Ishikawa (cell line): ENCODE measurements at regions not wholly inside any gene's neighbourhood (a gene's known extent, or its start where the extent isn't known, plus 50 kb on each side); places are given as distances from the start of the nearest gene placed in this dataset.

Experiments used
- CEBPB ChIP-seq: IDR thresholded peaks from 2 replicates; pipeline ENCODE4 v1.6.1; 2012
- CREB1 ChIP-seq: IDR thresholded peaks from 2 replicates; pipeline ENCODE4 v1.6.1; 2012; ENCODE audit warnings: low read depth
- EGR1 ChIP-seq: IDR thresholded peaks from 2 replicates; pipeline ENCODE4 v1.6.1; 2012
- EP300 ChIP-seq: IDR thresholded peaks from 2 replicates; pipeline ENCODE4 v1.6.1; 2012; ENCODE audit warnings: borderline replicate concordance
- FOXM1 ChIP-seq: IDR thresholded peaks from 2 replicates; pipeline ENCODE4 v1.6.1; 2012; ENCODE audit warnings: low read depth, borderline replicate concordance
- NFIC ChIP-seq: IDR thresholded peaks from 2 replicates; pipeline ENCODE4 v1.6.1; 2012
- RAD21 ChIP-seq: IDR thresholded peaks from 2 replicates; pipeline ENCODE4 v1.6.1; 2012; ENCODE audit warnings: low read depth
- REST ChIP-seq: IDR thresholded peaks from 2 replicates; pipeline ENCODE4 v1.6.1; 2012; ENCODE audit warnings: low read depth, mild to moderate bottlenecking
- TAF1 ChIP-seq: IDR thresholded peaks from 2 replicates; pipeline ENCODE4 v1.6.1; 2012; ENCODE audit warnings: low read depth, mild to moderate bottlenecking
- TCF12 ChIP-seq: IDR thresholded peaks from 2 replicates; pipeline ENCODE4 v1.6.1; 2012; ENCODE audit warnings: low read depth
- TEAD4 ChIP-seq: IDR thresholded peaks from 2 replicates; pipeline ENCODE4 v1.6.1; 2012
- YY1 ChIP-seq: IDR thresholded peaks from 2 replicates; pipeline ENCODE4 v1.6.1; 2012; ENCODE audit warnings: low read depth
- TF ChIP-seq, protein P1 (sequence below): IDR thresholded peaks from 2 replicates; pipeline ENCODE4 v1.6.1; 2012
- TF ChIP-seq, protein P2 (sequence below): IDR thresholded peaks from 2 replicates; pipeline ENCODE4 v1.6.1; 2012

DNA sequence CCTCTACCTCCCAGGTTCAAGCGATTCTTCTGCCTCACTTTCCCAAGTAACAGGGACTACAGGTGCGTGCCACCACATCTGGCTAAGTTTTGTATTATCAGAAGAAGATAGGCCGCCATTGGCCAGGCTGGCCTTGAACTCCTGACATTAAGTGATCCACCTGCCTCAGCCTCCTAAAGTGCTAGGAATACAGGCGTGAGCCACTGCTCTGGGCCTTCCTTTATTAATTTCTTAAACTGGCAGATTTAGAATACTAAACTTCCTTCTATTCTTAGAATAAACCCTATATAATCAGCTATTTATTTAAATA is 86.6 kb downstream of the HFE start:
- TF ChIP-seq YY1 (no peak), RAD21 (no peak), CEBPB (no peak), CREB1 (no peak), FOXM1 (no peak)
- TF ChIP-seq, protein P1, sequence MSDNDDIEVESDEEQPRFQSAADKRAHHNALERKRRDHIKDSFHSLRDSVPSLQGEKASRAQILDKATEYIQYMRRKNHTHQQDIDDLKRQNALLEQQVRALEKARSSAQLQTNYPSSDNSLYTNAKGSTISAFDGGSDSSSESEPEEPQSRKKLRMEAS = no peak
- TF ChIP-seq, protein P2, sequence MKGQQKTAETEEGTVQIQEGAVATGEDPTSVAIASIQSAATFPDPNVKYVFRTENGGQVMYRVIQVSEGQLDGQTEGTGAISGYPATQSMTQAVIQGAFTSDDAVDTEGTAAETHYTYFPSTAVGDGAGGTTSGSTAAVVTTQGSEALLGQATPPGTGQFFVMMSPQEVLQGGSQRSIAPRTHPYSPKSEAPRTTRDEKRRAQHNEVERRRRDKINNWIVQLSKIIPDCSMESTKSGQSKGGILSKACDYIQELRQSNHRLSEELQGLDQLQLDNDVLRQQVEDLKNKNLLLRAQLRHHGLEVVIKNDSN = no peak

GRCh38 chr6:26175033-26175427 is 87.8 kb downstream of the HFE start:
- no peak for TF ChIP-seq FOXM1
- TF ChIP-seq REST = no peak
- TF ChIP-seq, protein P1 = no peak
- no peak for TF ChIP-seq TCF12

DNA sequence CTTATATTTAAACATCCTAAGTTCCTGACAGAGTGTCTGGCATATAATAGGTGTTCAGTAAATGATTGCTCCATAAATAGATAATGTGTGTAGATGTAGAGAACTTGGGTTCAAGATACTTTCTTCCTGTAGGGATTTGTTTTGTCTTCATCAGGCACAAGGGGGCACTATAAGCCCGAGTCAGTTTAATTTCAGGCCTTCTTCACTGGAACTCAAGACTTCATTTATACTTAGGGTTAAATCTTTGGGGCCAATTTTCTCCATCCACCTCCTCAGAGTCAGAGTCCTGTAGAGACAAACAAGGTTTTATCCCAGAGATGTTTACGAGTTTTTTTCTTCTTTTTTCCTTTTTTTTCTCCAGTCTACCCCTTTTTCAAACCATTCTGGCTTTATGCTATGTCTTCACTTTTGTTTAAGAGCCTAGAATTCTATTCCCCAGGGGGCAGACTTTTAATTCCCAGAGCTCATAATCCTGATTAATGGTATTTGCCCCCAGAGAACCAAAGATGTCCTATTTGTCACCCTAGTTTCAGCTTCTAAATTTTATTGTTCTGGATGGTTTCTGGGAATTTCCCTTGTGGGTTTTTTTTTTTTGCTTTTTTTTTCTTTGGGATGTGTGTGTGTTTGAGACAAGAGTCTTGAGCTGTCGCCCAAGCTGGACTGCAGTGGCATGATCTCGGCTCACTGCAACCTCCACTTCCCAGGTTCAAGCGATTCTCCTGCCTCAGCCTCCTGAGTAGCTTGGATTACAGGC is 88.4 kb downstream of the HFE start:
- TF ChIP-seq RAD21 = peak; percentile 79
- TF ChIP-seq EGR1 = no peak
- no peak for TF ChIP-seq TCF12
- TF ChIP-seq NFIC = no peak

- TF ChIP-seq NFIC (no peak), FOXM1 (no peak), YY1 (no peak), TAF1 (no peak), REST (no peak), CEBPB (no peak), TEAD4 (no peak)
- TF ChIP-seq, protein P1 = no peak
Measured at GRCh38 chr6:26179675-26180074, 92.4 kb downstream of the HFE start.

GRCh38 chr6:26180346-26180745 is 93.1 kb downstream of the HFE start:
- no peak for TF ChIP-seq EP300
- TF ChIP-seq, protein P1 = no peak

GRCh38 chr6:26183237-26183580 is 96.0 kb downstream of the HFE start:
- TF ChIP-seq NFIC (no peak), RAD21 (no peak)
- TF ChIP-seq, protein P1 = no peak

DNA sequence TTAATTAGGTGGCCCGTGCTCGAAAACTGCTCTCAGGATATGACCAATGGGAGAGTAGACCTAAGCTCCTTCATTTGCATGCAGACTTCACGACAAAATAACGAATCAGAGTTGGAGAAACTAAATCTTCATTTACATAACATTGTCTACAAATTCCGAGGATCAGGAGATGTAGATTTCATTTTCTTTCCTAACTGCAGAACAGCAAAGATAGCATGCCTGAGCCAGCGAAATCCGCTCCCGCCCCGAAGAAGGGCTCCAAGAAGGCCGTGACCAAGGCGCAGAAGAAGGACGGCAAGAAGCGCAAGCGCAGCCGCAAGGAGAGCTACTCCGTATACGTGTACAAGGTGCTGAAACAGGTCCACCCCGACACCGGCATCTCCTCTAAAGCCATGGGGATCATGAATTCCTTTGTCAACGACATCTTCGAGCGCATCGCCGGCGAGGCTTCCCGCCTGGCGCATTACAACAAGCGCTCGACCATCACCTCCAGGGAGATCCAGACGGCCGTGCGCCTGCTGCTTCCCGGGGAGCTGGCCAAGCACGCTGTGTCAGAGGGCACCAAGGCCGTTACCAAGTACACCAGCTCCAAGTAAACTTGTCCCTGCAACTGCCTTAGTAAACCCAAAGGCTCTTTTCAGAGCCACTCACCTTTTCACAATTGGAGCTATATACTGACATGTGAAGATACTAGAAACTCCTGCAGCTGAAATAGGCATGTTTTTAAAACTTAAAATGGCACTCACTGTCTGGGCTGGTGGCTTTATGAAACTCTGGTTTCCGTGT is 96.5 kb downstream of the HFE start:
- no peak for TF ChIP-seq EP300
- no peak for TF ChIP-seq TCF12
- no peak for TF ChIP-seq RAD21
- no peak for TF ChIP-seq EGR1
- no peak for TF ChIP-seq REST
- TF ChIP-seq, protein P2 = no peak
- no peak for TF ChIP-seq TEAD4
- TF ChIP-seq TAF1 = no peak
- no peak for TF ChIP-seq CEBPB
